HFF-Myc (cell line): ENCODE measurements at regions not wholly inside any gene's neighbourhood (a gene's known extent, or its start where the extent isn't known, plus 50 kb on each side); places are given as distances from the start of the nearest gene placed in this dataset.

Experiments used
- DNase-seq: peaks from one replicate; pipeline ENCODE4 v3.0.0-alpha.2; 2011; ENCODE audit warnings: low read depth; ENCODE audit errors: extremely low read depth
- H3K4me3 ChIP-seq: replicated peaks from 2 replicates; pipeline ENCODE4 v1.5.1; 2011; ENCODE audit warnings: low read depth, mild to moderate bottlenecking, control low read depth, low read length
- CTCF ChIP-seq: IDR thresholded peaks from 2 replicates; pipeline ENCODE4 v1.5.1; 2012; ENCODE audit warnings: mild to moderate bottlenecking, low read depth, low read length, control low read depth; ENCODE audit errors: missing control alignments

GRCh38 chr6:105460860-105461259 is 58.0 kb upstream of the PREP start:
- DNase-seq, result no peak
- no peak for TF ChIP-seq CTCF

GRCh38 chr6:105459864-105460263 is 57.0 kb upstream of the PREP start:
- no peak for TF ChIP-seq CTCF
- no peak overlapping the region for H3K4me3 ChIP-seq
- no peak for DNase-seq

More at GRCh38 chr6:105460860-105461259, 58.0 kb upstream of the PREP start:
- H3K4me3 ChIP-seq, result no peak overlapping the region

- no peak overlapping the region for H3K4me3 ChIP-seq
- no peak for TF ChIP-seq CTCF
- DNase-seq, result no peak
These were observed 56.2 kb upstream of the PREP start for GRCh38 chr6:105459049-105459448.

- no peak for TF ChIP-seq CTCF
- no peak for DNase-seq
- no peak overlapping the region for H3K4me3 ChIP-seq
These were observed 55.7 kb upstream of the PREP start for GRCh38 chr6:105458551-105458950.

- DNase-seq, result no peak
- TF ChIP-seq CTCF, result no peak
These were observed 55.2 kb upstream of the PREP start for GRCh38 chr6:105458084-105458483.

GRCh38 chr6:105453968-105454367 is 51.1 kb upstream of the PREP start:
- no peak for TF ChIP-seq CTCF
- no peak for DNase-seq
- H3K4me3 ChIP-seq, result no peak overlapping the region

More at GRCh38 chr6:105458084-105458483, 55.2 kb upstream of the PREP start:
- no peak overlapping the region for H3K4me3 ChIP-seq
